KMS-11 (cell line): ENCODE measurements at regions not wholly inside any gene's neighbourhood (a gene's known extent, or its start where the extent isn't known, plus 50 kb on each side); places are given as distances from the start of the nearest gene placed in this dataset.

ENCODE experiments used
- H2AFZ ChIP-seq: fragments of 200-600 bp; sonication (generic); 2 replicates; pipeline ENCODE4 v1.6.1; 2016; ENCODE audit warnings: antibody characterized with exemption, mixed run types, low read depth
- H3K27ac ChIP-seq: fragments of 200-600 bp; sonication (generic); 2 replicates; pipeline ENCODE4 v1.6.1; 2016; ENCODE audit warnings: mild to moderate bottlenecking, mixed run types
- H3K27me3 ChIP-seq: fragments of 200-600 bp; sonication (generic); 2 replicates; pipeline ENCODE4 v1.6.1; 2017; ENCODE audit warnings: mild to moderate bottlenecking, low read depth, mixed run types, moderate library complexity; ENCODE audit not compliant: insufficient read depth
- H3K36me3 ChIP-seq: fragments of 200-600 bp; sonication (generic); 2 replicates; pipeline ENCODE4 v1.6.1; 2017; ENCODE audit warnings: mild to moderate bottlenecking, mixed run types; ENCODE audit not compliant: insufficient read depth
- H3K4me1 ChIP-seq: fragments of 200-600 bp; sonication (generic); 2 replicates; pipeline ENCODE4 v1.6.1; 2016; ENCODE audit warnings: mild to moderate bottlenecking, low read depth, mixed run types; ENCODE audit not compliant: poor library complexity, severe bottlenecking
- H3K4me2 ChIP-seq: fragments of 200-600 bp; sonication (generic); 2 replicates; pipeline ENCODE4 v1.7.0; 2016; ENCODE audit warnings: mild to moderate bottlenecking, mixed run types
- H3K4me3 ChIP-seq: fragments of 200-600 bp; sonication (generic); IDR thresholded peaks from 2 replicates; pipeline ENCODE4 v1.6.1; 2017; ENCODE audit warnings: low read depth, low read length, mixed read lengths; ENCODE audit not compliant: insufficient read depth
- H3K79me2 ChIP-seq: fragments of 200-600 bp; sonication (generic); 2 replicates; pipeline ENCODE4 v1.6.1; 2016; ENCODE audit warnings: low read depth, mixed run types; ENCODE audit not compliant: insufficient read depth
- H3K9ac ChIP-seq: fragments of 200-600 bp; sonication (generic); 2 replicates; pipeline ENCODE4 v1.6.1; 2016; ENCODE audit warnings: mild to moderate bottlenecking, mixed run types
- H4K20me1 ChIP-seq: fragments of 200-600 bp; sonication (generic); 2 replicates; pipeline ENCODE4 v1.6.1; 2016; ENCODE audit warnings: mild to moderate bottlenecking, mixed run types; ENCODE audit not compliant: insufficient read depth
- TF ChIP-seq, protein P1 (sequence below): fragments of 200-600 bp; sonication (generic); conservative IDR thresholded peaks from 2 replicates; pipeline ENCODE4 v1.6.1; 2017; ENCODE audit warnings: low read depth, mild to moderate bottlenecking, antibody characterized with exemption, low read length, moderate library complexity, mixed read lengths

DNA sequence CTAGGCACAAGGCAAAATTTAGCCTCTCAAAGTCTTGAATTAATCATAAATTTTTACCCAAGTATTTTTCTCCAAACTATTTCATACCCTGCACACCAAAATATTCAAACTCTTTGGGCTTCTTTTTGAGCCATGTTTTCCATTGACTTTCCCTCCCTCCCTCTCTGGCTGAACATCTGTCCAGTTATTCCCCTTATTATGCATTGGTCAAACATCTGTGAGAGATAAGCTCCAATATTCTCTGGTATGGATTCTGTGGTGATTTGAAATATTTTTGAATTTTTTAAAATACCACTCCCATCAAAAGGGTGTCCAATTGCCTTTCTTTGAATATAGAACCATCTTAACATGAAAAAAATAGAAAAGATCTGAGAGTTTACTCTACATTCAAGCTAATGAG is 244.2 kb downstream of the RFPL4B start:
- TF ChIP-seq, protein P1, sequence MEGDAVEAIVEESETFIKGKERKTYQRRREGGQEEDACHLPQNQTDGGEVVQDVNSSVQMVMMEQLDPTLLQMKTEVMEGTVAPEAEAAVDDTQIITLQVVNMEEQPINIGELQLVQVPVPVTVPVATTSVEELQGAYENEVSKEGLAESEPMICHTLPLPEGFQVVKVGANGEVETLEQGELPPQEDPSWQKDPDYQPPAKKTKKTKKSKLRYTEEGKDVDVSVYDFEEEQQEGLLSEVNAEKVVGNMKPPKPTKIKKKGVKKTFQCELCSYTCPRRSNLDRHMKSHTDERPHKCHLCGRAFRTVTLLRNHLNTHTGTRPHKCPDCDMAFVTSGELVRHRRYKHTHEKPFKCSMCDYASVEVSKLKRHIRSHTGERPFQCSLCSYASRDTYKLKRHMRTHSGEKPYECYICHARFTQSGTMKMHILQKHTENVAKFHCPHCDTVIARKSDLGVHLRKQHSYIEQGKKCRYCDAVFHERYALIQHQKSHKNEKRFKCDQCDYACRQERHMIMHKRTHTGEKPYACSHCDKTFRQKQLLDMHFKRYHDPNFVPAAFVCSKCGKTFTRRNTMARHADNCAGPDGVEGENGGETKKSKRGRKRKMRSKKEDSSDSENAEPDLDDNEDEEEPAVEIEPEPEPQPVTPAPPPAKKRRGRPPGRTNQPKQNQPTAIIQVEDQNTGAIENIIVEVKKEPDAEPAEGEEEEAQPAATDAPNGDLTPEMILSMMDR, result no peak
- no peaks in the 10 kb centered on the region for H3K36me3 ChIP-seq
- no peaks in the 10 kb centered on the region for H3K27me3 ChIP-seq
- no peak overlapping the region for H3K4me2 ChIP-seq
- H3K4me1 ChIP-seq, result no peaks in the 10 kb centered on the region
- H3K4me3 ChIP-seq, result no peak overlapping the region
- H4K20me1 ChIP-seq, result no peaks in the 10 kb centered on the region
- no peak overlapping the region for H3K27ac ChIP-seq
- no peak overlapping the region for H3K9ac ChIP-seq
- no peak overlapping the region for H2AFZ ChIP-seq
- H3K79me2 ChIP-seq, result no peaks in the 10 kb centered on the region

DNA sequence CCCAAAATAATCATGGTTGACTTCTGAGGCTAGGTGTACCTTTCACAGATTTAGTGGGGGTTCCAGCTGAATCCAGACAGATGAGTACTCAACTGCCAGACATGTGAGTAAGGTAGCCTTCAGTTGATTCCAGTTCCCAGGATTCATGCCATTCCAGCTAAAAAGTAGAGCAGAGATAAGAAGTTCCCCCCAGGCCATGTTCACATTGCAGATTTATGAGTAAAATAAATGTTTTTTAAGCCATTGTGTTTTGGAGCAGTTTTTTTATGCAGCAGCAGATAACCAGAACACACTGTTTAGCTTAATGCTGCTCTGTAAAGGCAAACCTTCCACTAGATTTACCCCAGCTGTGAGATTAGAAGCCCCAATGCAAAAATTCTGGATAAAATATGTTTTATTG is 245.0 kb downstream of the RFPL4B start:
- TF ChIP-seq, protein P1, result no peak
- Histone ChIP-seq H3K9ac (no peak overlapping the region), H2AFZ (no peak overlapping the region), H3K4me1 (no peaks in the 10 kb centered on the region), H3K4me3 (no peak overlapping the region), H3K27me3 (no peaks in the 10 kb centered on the region), H3K36me3 (no peaks in the 10 kb centered on the region), H4K20me1 (no peaks in the 10 kb centered on the region), H3K4me2 (no peak overlapping the region), H3K27ac (no peak overlapping the region), H3K79me2 (no peaks in the 10 kb centered on the region)

DNA sequence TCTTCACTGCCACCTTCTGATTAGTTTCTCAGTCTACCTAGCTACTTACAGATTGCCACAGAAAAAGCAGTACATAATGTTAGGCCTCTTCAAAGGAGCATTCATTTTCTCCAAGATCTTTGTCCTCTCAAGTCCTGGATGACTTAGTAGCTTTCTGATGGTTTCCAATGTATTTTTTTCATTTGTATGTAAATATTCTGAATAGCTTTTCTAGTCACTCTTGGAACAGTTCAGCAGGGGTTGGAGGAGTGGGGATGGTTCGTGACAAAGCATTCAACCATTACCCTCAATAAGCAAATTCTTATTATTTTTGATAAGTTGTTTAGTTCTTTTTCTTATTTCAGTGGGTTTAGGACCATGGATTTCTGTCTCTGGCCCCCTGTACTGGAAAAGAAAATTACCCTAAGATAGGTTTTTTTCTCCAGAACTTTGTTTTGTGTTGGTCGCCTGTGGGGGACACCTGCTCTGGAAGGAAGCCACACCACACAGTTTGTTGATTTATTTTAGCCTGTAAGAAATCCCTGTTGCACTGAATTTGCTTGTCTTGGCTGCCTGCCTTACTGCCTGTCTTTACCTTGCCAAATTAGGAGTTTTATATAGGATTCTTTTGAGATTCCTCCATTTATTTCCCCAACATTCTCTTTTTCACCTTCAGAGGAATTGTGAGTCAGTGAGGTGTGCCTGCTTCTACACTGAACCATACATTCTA is 247.9 kb downstream of the RFPL4B start:
- TF ChIP-seq, protein P1, result no peak
- H3K4me3 ChIP-seq, result no peak overlapping the region
- H3K9ac ChIP-seq, result no peak overlapping the region
- H3K36me3 ChIP-seq, result no peaks in the 10 kb centered on the region
- no peaks in the 10 kb centered on the region for H4K20me1 ChIP-seq
- H3K27ac ChIP-seq, result no peak overlapping the region
- no peaks in the 10 kb centered on the region for H3K79me2 ChIP-seq
- H3K4me2 ChIP-seq, result no peak overlapping the region
- no peaks in the 10 kb centered on the region for H3K27me3 ChIP-seq
- H2AFZ ChIP-seq, result no peak overlapping the region
- no peaks in the 10 kb centered on the region for H3K4me1 ChIP-seq

DNA sequence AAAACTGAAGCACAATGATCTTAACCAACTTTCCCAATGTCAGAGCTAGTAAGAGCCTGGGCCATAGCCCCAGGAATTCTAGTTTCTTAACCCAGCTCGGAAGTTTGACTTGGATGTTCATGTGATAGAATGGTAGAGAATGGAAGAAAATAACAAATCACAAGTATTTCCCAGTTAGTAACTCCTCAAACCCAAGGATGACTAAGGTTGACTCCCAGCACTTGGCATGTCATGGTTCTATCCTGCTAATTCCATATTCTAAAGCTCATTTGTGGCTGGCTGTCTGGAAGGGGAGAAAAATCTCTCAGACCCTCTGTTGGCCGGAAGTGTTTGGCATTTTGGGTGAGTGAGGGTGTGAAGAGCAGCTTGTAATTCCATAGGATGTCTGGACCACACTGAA is 248.7 kb downstream of the RFPL4B start:
- Histone ChIP-seq H2AFZ (no peak overlapping the region), H3K4me1 (no peaks in the 10 kb centered on the region), H3K27ac (no peak overlapping the region), H3K79me2 (no peaks in the 10 kb centered on the region), H3K27me3 (no peaks in the 10 kb centered on the region), H3K4me2 (no peak overlapping the region), H4K20me1 (no peaks in the 10 kb centered on the region), H3K4me3 (no peak overlapping the region), H3K36me3 (no peaks in the 10 kb centered on the region), H3K9ac (no peak overlapping the region)
- TF ChIP-seq, protein P1, result no peak
